Neural progenitor cell (in vitro differentiated cells): ENCODE measurements at regions not wholly inside any gene's neighbourhood (a gene's known extent, or its start where the extent isn't known, plus 50 kb on each side); places are given as distances from the start of the nearest gene placed in this dataset.
"Not testable (repeated sequence)": the region's sequence is repeated elsewhere in the genome, so short reads cannot be mapped to it uniquely, and the experiment has no call there.

Experiments
- DNase-seq: peaks from one replicate; pipeline ENCODE4 v3.0.0-alpha.2; 2016; ENCODE audit warnings: low spot score
- H2AFZ ChIP-seq: fragments of 200-600 bp; sonication (generic); replicated peaks from 2 replicates; pipeline ENCODE4 v1.6.1; 2016; ENCODE audit warnings: antibody characterized with exemption
- H3F3A ChIP-seq: fragments of 200-600 bp; sonication (generic); 2 replicates; pipeline ENCODE4 v1.6.1; 2016; ENCODE audit warnings: antibody characterized with exemption, low read depth
- H3K27ac ChIP-seq: fragments of 200-600 bp; sonication (generic); 2 replicates; pipeline ENCODE4 v1.5.1; 2016; ENCODE audit warnings: mild to moderate bottlenecking
- H3K27me3 ChIP-seq: fragments of 200-600 bp; sonication (generic); 2 replicates; pipeline ENCODE4 v1.6.1; 2016; ENCODE audit warnings: mild to moderate bottlenecking, moderate library complexity
- H3K36me3 ChIP-seq: fragments of 200-600 bp; sonication (generic); 2 replicates; pipeline ENCODE4 v1.5.1; 2016
- H3K4me1 ChIP-seq: fragments of 200-600 bp; sonication (generic); 2 replicates; pipeline ENCODE4 v1.6.1; 2016; ENCODE audit warnings: mixed run types
- H3K4me2 ChIP-seq: fragments of 200-600 bp; sonication (generic); 2 replicates; pipeline ENCODE4 v1.6.1; 2016
- H3K4me3 ChIP-seq: fragments of 200-600 bp; sonication (generic); 2 replicates; pipeline ENCODE4 v1.5.1; 2016
- H3K79me2 ChIP-seq: fragments of 200-600 bp; sonication (generic); 2 replicates; pipeline ENCODE4 v1.6.1; 2016; ENCODE audit warnings: low read depth
- H3K9ac ChIP-seq: fragments of 200-600 bp; sonication (generic); 2 replicates; pipeline ENCODE4 v1.6.1; 2016
- H3K9me3 ChIP-seq: fragments of 200-600 bp; sonication (generic); 2 replicates; pipeline ENCODE4 v1.5.1; 2016; ENCODE audit warnings: low read depth
- H4K20me1 ChIP-seq: fragments of 200-600 bp; sonication (generic); 2 replicates; pipeline ENCODE4 v1.6.1; 2016; ENCODE audit warnings: low read depth
- H3K27ac Mint-ChIP-seq: 3 replicates; pipeline ENCODE4 v1.8.0; 2021; ENCODE audit warnings: mixed read lengths
- H3K27me3 Mint-ChIP-seq: 2 replicates; pipeline ENCODE4 v1.8.0; 2022; ENCODE audit warnings: low read depth, mild to moderate bottlenecking, inconsistent platforms, moderate library complexity, mixed read lengths; ENCODE audit not compliant: insufficient read depth
- H3K36me3 Mint-ChIP-seq: 3 replicates; pipeline ENCODE4 v1.8.0; 2021; ENCODE audit warnings: mixed read lengths
- H3K4me1 Mint-ChIP-seq: 3 replicates; pipeline ENCODE4 v1.8.0; 2021; ENCODE audit warnings: mixed read lengths
- H3K4me3 Mint-ChIP-seq: 3 replicates; pipeline ENCODE4 v1.8.0; 2021; ENCODE audit warnings: mild to moderate bottlenecking, moderate library complexity, mixed read lengths
- H3K9me3 Mint-ChIP-seq: 3 replicates; pipeline ENCODE4 v1.8.0; 2020; ENCODE audit warnings: mixed read lengths
- EZH2 ChIP-seq: fragments of 200-600 bp; sonication (generic); IDR thresholded peaks from 2 replicates; pipeline ENCODE4 v1.6.1; 2017; ENCODE audit warnings: antibody characterized with exemption, mild to moderate bottlenecking, moderate library complexity
- EZH2phosphoT487 ChIP-seq: fragments of 200-600 bp; sonication (generic); IDR thresholded peaks from 2 replicates; pipeline ENCODE4 v1.6.1; 2017; ENCODE audit warnings: antibody characterized with exemption
- TF ChIP-seq, protein P1 (sequence below): fragments of 200-600 bp; sonication (generic); IDR thresholded peaks from 2 replicates; pipeline ENCODE4 v1.5.1; 2017; ENCODE audit warnings: antibody characterized with exemption, mild to moderate bottlenecking

DNA sequence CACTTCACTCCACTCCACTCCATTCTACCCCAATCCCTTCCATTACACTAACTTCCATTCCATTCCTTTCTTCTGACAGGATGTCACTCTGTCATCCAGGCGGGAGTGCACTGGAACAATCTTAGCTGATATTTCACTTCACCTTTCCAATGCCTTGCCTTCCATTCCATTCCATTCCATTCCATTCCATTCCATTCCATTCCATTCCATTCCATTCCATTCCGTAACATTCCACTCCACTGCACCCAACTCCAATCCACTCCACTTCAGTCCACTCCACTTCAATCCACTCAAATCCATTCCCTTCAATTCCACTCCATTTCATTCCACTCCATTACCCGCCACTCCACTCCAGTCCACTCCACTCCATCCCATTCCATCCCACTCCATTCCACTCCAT lies 1099.4 kb downstream of the TSPY10 start:
- DNase-seq: peak; percentile 61
- H3K36me3 ChIP-seq: no peaks in the 10 kb centered on the region
- no peaks in the 10 kb centered on the region for H3K36me3 Mint-ChIP-seq
- H3K4me1 ChIP-seq: no peaks in the 10 kb centered on the region
- no peaks in the 10 kb centered on the region for H3K79me2 ChIP-seq
- H3K4me1 Mint-ChIP-seq: no peaks in the 10 kb centered on the region
- no peaks in the 10 kb centered on the region for H3K27me3 ChIP-seq
- no peak overlapping the region for H3K27ac Mint-ChIP-seq
- no peaks in the 10 kb centered on the region for H3K27me3 Mint-ChIP-seq
- H3K4me3 ChIP-seq: no peak overlapping the region
- no peaks in the 10 kb centered on the region for H3F3A ChIP-seq
- no peak for TF ChIP-seq EZH2
- TF ChIP-seq, protein P1, sequence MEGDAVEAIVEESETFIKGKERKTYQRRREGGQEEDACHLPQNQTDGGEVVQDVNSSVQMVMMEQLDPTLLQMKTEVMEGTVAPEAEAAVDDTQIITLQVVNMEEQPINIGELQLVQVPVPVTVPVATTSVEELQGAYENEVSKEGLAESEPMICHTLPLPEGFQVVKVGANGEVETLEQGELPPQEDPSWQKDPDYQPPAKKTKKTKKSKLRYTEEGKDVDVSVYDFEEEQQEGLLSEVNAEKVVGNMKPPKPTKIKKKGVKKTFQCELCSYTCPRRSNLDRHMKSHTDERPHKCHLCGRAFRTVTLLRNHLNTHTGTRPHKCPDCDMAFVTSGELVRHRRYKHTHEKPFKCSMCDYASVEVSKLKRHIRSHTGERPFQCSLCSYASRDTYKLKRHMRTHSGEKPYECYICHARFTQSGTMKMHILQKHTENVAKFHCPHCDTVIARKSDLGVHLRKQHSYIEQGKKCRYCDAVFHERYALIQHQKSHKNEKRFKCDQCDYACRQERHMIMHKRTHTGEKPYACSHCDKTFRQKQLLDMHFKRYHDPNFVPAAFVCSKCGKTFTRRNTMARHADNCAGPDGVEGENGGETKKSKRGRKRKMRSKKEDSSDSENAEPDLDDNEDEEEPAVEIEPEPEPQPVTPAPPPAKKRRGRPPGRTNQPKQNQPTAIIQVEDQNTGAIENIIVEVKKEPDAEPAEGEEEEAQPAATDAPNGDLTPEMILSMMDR: no peak
- TF ChIP-seq EZH2phosphoT487: no peak
- no peak overlapping the region for H2AFZ ChIP-seq
- no peak overlapping the region for H3K27ac ChIP-seq
- no peak overlapping the region for H3K9ac ChIP-seq
- H4K20me1 ChIP-seq: no peaks in the 10 kb centered on the region
- no peak overlapping the region for H3K4me3 Mint-ChIP-seq
- H3K9me3 ChIP-seq: no peaks in the 10 kb centered on the region
- H3K4me2 ChIP-seq: no peak overlapping the region
- H3K9me3 Mint-ChIP-seq: peaks cover 8% of the 10 kb centered on the region

DNA sequence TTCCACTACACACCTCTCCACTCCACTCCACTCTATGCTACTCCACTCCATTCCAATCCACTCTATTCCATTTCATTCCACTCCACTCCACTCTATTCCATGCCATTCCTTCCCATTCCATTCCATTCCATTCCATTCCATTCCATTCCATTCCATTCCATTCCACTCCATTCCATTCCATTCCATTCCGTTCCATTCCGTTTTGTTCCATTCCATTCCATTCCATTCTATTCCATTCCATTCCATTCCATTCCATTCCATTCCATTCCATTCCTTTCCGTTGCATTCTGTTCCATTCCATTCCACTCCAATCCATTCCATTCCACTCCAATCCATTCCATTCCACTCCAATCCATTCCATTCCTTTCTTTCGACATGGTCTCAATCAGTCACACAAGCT lies 1121.1 kb downstream of the TSPY10 start:
- H3F3A ChIP-seq, H3K36me3 Mint-ChIP-seq, H3K27ac Mint-ChIP-seq, H3K27me3 ChIP-seq, H3K4me3 ChIP-seq, H3K4me2 ChIP-seq, H3K36me3 ChIP-seq, H4K20me1 ChIP-seq, H2AFZ ChIP-seq, H3K27ac ChIP-seq, DNase-seq, H3K9ac ChIP-seq, H3K4me3 Mint-ChIP-seq, H3K4me1 ChIP-seq, H3K79me2 ChIP-seq, H3K27me3 Mint-ChIP-seq, H3K9me3 ChIP-seq, H3K4me1 Mint-ChIP-seq: not testable (repeated sequence)
- H3K9me3 Mint-ChIP-seq: peaks cover 12% of the 10 kb centered on the region

DNA sequence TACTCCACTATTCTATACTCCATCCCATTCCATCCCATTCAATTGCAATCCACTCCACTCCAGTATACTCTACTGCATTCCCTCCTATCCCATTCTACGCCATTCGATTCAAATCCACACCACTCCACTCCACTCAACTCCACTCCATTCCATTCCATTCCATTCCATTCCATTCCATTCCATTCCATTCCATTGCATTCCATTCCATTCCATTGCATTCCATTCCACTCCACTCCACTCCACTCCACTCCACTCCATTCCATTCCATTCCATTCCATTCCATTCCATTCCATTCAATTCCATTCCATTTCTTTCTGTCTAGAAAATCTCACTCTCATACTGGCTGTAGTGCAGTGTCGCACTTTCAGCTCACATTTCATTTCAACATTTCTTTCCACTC lies 1129.4 kb downstream of the TSPY10 start:
- H3K4me3 Mint-ChIP-seq, H3K79me2 ChIP-seq, H3K36me3 Mint-ChIP-seq, H2AFZ ChIP-seq, H4K20me1 ChIP-seq, H3F3A ChIP-seq, H3K27me3 ChIP-seq, H3K36me3 ChIP-seq, H3K27ac Mint-ChIP-seq, DNase-seq, H3K4me3 ChIP-seq, H3K4me1 Mint-ChIP-seq, H3K27ac ChIP-seq, H3K9ac ChIP-seq, H3K4me1 ChIP-seq, H3K4me2 ChIP-seq, H3K27me3 Mint-ChIP-seq, H3K9me3 ChIP-seq: not testable (repeated sequence)
- peaks cover 34% of the 10 kb centered on the region for H3K9me3 Mint-ChIP-seq

DNA sequence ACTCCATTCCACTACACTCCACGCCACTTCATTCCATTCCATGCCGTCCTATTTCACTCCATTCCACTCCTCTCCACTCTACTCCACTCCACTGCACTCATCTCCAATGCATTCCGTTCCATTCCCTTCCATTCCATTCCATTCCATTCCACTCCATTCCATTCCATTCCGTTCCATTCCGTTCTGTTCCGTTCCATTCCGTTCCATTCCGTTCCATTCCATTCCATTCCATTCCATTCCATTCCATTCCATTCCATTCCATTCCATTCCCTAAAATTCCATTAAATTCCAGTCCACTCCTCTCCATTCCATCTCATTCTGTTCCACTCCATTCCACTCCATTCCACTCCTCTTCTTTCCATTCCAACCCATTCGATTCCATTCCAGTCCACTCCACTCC lies 1139.1 kb downstream of the TSPY10 start:
- Mint-ChIP-seq H3K9me3 (peaks cover 24% of the 10 kb centered on the region), H3K27me3 (peaks cover 3% of the 10 kb centered on the region), H3K27ac (no peak overlapping the region), H3K36me3 (no peaks in the 10 kb centered on the region), H3K4me1 (no peaks in the 10 kb centered on the region), H3K4me3 (no peak overlapping the region)
- Histone ChIP-seq H3K4me3 (no peak overlapping the region), H3F3A (no peaks in the 10 kb centered on the region), H3K4me1 (no peaks in the 10 kb centered on the region), H3K9ac (no peak overlapping the region), H3K36me3 (no peaks in the 10 kb centered on the region), H2AFZ (no peak overlapping the region), H3K79me2 (no peaks in the 10 kb centered on the region), H4K20me1 (no peaks in the 10 kb centered on the region), H3K27ac (no peak overlapping the region), H3K9me3 (no peaks in the 10 kb centered on the region), H3K27me3 (no peaks in the 10 kb centered on the region), H3K4me2 (no peak overlapping the region)
- TF ChIP-seq EZH2 (no peak), EZH2phosphoT487 (no peak)
- TF ChIP-seq, protein P1: no peak
- DNase-seq: no peak
